Endothelial cell (in vitro differentiated cells): ENCODE measurements at regions not wholly inside any gene's neighbourhood (a gene's known extent, or its start where the extent isn't known, plus 50 kb on each side); places are given as distances from the start of the nearest gene placed in this dataset.

Experiments
- DNase-seq: peaks from one replicate; pipeline ENCODE4 v3.0.0; 2021; ENCODE audit warnings: low spot score
- H3K27ac Mint-ChIP-seq: one replicate; pipeline ENCODE4 v1.8.0; 2021; ENCODE audit warnings: mixed read lengths, inconsistent platforms; ENCODE audit not compliant: unreplicated experiment
- H3K27me3 Mint-ChIP-seq: one replicate; pipeline ENCODE4 v1.8.0; 2021; ENCODE audit warnings: mild to moderate bottlenecking, moderate library complexity, mixed read lengths, inconsistent platforms; ENCODE audit not compliant: unreplicated experiment
- H3K36me3 Mint-ChIP-seq: one replicate; pipeline ENCODE4 v1.8.0; 2021; ENCODE audit warnings: mild to moderate bottlenecking, low read depth, mixed read lengths, inconsistent platforms; ENCODE audit not compliant: unreplicated experiment
- H3K4me1 Mint-ChIP-seq: one replicate; pipeline ENCODE4 v1.8.0; 2021; ENCODE audit warnings: mild to moderate bottlenecking, mixed read lengths, inconsistent platforms; ENCODE audit not compliant: unreplicated experiment
- H3K4me3 Mint-ChIP-seq: one replicate; pipeline ENCODE4 v1.8.0; 2021; ENCODE audit warnings: mild to moderate bottlenecking, mixed read lengths, inconsistent platforms; ENCODE audit not compliant: unreplicated experiment
- H3K9me3 Mint-ChIP-seq: one replicate; pipeline ENCODE4 v1.8.0; 2021; ENCODE audit warnings: mixed read lengths, inconsistent platforms; ENCODE audit not compliant: unreplicated experiment
- TF ChIP-seq, protein P1 (sequence below): fragments of 200-600 bp; sonication (generic); IDR thresholded peaks from one replicate; pipeline ENCODE4 v1.5.0; 2021; ENCODE audit warnings: antibody characterized with exemption; ENCODE audit not compliant: unreplicated experiment

DNA sequence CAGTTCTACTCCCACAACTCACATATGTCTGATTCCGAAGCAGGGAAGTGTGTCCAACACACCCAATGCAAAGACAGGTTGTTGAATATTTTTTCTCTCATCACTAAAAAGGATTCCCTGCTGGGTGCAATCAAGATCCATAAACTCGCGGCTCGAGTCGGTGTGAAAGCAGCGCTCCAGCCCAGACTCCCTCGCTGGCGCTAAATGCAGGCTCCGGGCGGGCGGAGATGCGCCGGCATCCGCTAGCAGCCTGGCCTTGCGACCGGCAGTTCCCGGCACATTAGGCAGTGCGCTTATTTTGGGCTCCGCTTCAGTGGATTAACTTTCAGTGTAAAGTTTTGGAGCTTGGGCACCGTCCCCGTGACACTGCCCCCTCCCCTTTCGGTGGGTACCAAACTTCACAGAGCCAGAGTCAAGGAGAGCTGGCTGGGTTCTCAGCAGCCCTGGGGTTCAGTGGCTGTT is 87.7 kb upstream of the POU3F1 start:
- no peaks in the 10 kb centered on the region for H3K9me3 Mint-ChIP-seq
- no peaks in the 10 kb centered on the region for H3K36me3 Mint-ChIP-seq
- H3K4me1 Mint-ChIP-seq, result peaks cover 18% of the 10 kb centered on the region
- DNase-seq, result no peak
- H3K4me3 Mint-ChIP-seq, result no peak overlapping the region
- no peak overlapping the region for H3K27ac Mint-ChIP-seq
- TF ChIP-seq, protein P1, sequence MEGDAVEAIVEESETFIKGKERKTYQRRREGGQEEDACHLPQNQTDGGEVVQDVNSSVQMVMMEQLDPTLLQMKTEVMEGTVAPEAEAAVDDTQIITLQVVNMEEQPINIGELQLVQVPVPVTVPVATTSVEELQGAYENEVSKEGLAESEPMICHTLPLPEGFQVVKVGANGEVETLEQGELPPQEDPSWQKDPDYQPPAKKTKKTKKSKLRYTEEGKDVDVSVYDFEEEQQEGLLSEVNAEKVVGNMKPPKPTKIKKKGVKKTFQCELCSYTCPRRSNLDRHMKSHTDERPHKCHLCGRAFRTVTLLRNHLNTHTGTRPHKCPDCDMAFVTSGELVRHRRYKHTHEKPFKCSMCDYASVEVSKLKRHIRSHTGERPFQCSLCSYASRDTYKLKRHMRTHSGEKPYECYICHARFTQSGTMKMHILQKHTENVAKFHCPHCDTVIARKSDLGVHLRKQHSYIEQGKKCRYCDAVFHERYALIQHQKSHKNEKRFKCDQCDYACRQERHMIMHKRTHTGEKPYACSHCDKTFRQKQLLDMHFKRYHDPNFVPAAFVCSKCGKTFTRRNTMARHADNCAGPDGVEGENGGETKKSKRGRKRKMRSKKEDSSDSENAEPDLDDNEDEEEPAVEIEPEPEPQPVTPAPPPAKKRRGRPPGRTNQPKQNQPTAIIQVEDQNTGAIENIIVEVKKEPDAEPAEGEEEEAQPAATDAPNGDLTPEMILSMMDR, result no peak
- peaks cover 13% of the 10 kb centered on the region for H3K27me3 Mint-ChIP-seq

DNA sequence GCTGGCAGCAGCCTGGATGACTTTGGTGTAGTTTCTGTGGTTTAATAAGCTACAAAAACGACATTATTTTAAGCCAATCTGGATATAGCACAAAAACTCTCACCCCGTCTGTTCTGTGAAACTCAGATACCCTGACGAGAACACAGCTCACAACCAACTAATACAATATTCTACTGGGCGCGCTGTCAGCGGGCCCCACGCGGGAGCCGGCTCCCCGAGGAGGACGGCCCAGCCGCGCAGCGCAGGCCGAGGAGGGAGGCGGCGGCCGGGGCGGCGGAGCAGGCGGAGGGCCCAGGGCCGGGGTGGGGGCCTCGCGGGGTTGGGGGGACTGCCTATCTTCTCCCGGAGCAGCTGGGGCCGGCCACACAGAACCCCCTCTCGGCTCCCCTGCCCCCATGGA is 87.2 kb upstream of the POU3F1 start:
- TF ChIP-seq, protein P1, result no peak
- peaks cover 13% of the 10 kb centered on the region for H3K27me3 Mint-ChIP-seq
- DNase-seq, result no peak
- peaks cover 18% of the 10 kb centered on the region for H3K4me1 Mint-ChIP-seq
- H3K4me3 Mint-ChIP-seq, result no peak overlapping the region
- no peaks in the 10 kb centered on the region for H3K9me3 Mint-ChIP-seq
- no peak overlapping the region for H3K27ac Mint-ChIP-seq
- no peaks in the 10 kb centered on the region for H3K36me3 Mint-ChIP-seq

- no peak overlapping the region for H3K4me3 Mint-ChIP-seq
- peaks cover 18% of the 10 kb centered on the region for H3K4me1 Mint-ChIP-seq
- H3K36me3 Mint-ChIP-seq, result no peaks in the 10 kb centered on the region
- no peak for DNase-seq
- TF ChIP-seq, protein P1, result no peak
- H3K27me3 Mint-ChIP-seq, result peaks cover 13% of the 10 kb centered on the region
- H3K9me3 Mint-ChIP-seq, result no peaks in the 10 kb centered on the region
- H3K27ac Mint-ChIP-seq, result no peak overlapping the region
These were observed 86.7 kb upstream of the POU3F1 start for GRCh38 chr1:38133304-38133703.

- Mint-ChIP-seq H3K4me1 (peaks cover 18% of the 10 kb centered on the region), H3K9me3 (no peaks in the 10 kb centered on the region), H3K27me3 (peaks cover 11% of the 10 kb centered on the region), H3K4me3 (no peak overlapping the region), H3K27ac (peak overlapping the region; percentile 18), H3K36me3 (no peaks in the 10 kb centered on the region)
- TF ChIP-seq, protein P1, result no peak
- no peak for DNase-seq
These were observed 86.1 kb upstream of the POU3F1 start for GRCh38 chr1:38132681-38133080.

GRCh38 chr1:38131024-38131585 is 84.5 kb upstream of the POU3F1 start:
- Mint-ChIP-seq H3K4me3 (no peak overlapping the region), H3K36me3 (no peaks in the 10 kb centered on the region), H3K27ac (peak overlapping the region; percentile 40), H3K27me3 (peaks cover 11% of the 10 kb centered on the region), H3K9me3 (no peaks in the 10 kb centered on the region), H3K4me1 (peaks cover 18% of the 10 kb centered on the region)
- TF ChIP-seq, protein P1, result no peak
- no peak for DNase-seq
